IMR-90 (cell line): ENCODE measurements at regions not wholly inside any gene's neighbourhood (a gene's known extent, or its start where the extent isn't known, plus 50 kb on each side); places are given as distances from the start of the nearest gene placed in this dataset.

Experiments used
- ATAC-seq: fragments of 200-7000 bp; cut with Tn5 transposase; 2 replicates; pipeline ENCODE4 v1.9.1; 2020; ENCODE audit warnings: low read depth, mild to moderate bottlenecking, moderate library complexity
- BruUV-seq: library from RNA; stranded (reverse); fragments of 400-500 nt; replicated peaks from 2 replicates; lab custom pipeline; 2021; lab: Mats Ljungman, UMichigan
- CTCF ChIA-PET: fragments of 300-600 bp; formaldehyde crosslinking; extraction: SDS; loops from one replicate; lab custom pipeline; 2021; ENCODE audit warnings: antibody characterized with exemption; lab: Yijun Ruan, JAX
- POLR2A ChIA-PET: fragments of 300-600 bp; sonication (Branson Sonifier 250); formaldehyde crosslinking; loops from one replicate; lab custom pipeline; 2022; ENCODE audit warnings: antibody characterized with exemption; ENCODE audit not compliant: unreplicated experiment; lab: Charles Lee
- DNase-seq: peaks from one replicate; pipeline ENCODE4 v3.0.0; 2013
- H2AFZ ChIP-seq: replicated peaks from 2 replicates; pipeline ENCODE3; 2013; ENCODE audit warnings: low read length, mild to moderate bottlenecking; ENCODE audit not compliant: poor library complexity
- H2AK5ac ChIP-seq: 2 replicates; pipeline ENCODE4 v1.6.1; 2013; ENCODE audit warnings: low read depth, low read length, inconsistent platforms
- H2AK9ac ChIP-seq: replicated peaks from 2 replicates; pipeline ENCODE3; 2013; ENCODE audit warnings: mild to moderate bottlenecking, low read depth, low read length, moderate library complexity; ENCODE audit not compliant: poor library complexity
- H2BK120ac ChIP-seq: 2 replicates; pipeline ENCODE4 v1.6.1; 2013; ENCODE audit warnings: low read depth, low read length, inconsistent platforms
- H2BK15ac ChIP-seq: 3 replicates; pipeline ENCODE4 v1.6.1; 2013; ENCODE audit warnings: low read depth, low read length, inconsistent platforms
- H2BK20ac ChIP-seq: 2 replicates; pipeline ENCODE4 v1.6.1; 2013; ENCODE audit warnings: low read depth, mild to moderate bottlenecking, inconsistent platforms, low read length, moderate library complexity
- H2BK5ac ChIP-seq: 2 replicates; pipeline ENCODE4 v1.6.1; 2013; ENCODE audit warnings: mild to moderate bottlenecking, low read depth, low read length, inconsistent platforms; ENCODE audit not compliant: poor library complexity, severe bottlenecking
- H3K14ac ChIP-seq: replicated peaks from 2 replicates; pipeline ENCODE4 v1.6.1; 2013; ENCODE audit warnings: low read depth, low read length, inconsistent platforms
- H3K18ac ChIP-seq: 2 replicates; pipeline ENCODE4 v1.6.1; 2013; ENCODE audit warnings: low read depth, low read length, control low read depth
- H3K23ac ChIP-seq: 2 replicates; pipeline ENCODE4 v1.6.1; 2013; ENCODE audit warnings: low read depth, low read length, inconsistent platforms
- H3K27ac ChIP-seq: 2 replicates; pipeline ENCODE4 v1.5.1; 2013; ENCODE audit warnings: mild to moderate bottlenecking, control low read depth, low read length; ENCODE audit not compliant: insufficient read depth
- H3K27me3 ChIP-seq: 2 replicates; pipeline ENCODE4 v1.6.1; 2013; ENCODE audit warnings: low read length; ENCODE audit not compliant: control insufficient read depth, insufficient read depth
- H3K36me3 ChIP-seq: 2 replicates; pipeline ENCODE4 v1.6.1; 2013; ENCODE audit warnings: low read length, mixed read lengths; ENCODE audit not compliant: control insufficient read depth, insufficient read depth
- H3K4ac ChIP-seq: 2 replicates; pipeline ENCODE4 v1.6.1; 2013; ENCODE audit warnings: low read depth, low read length, inconsistent platforms
- H3K4me1 ChIP-seq: 2 replicates; pipeline ENCODE4 v1.6.1; 2013; ENCODE audit warnings: low read length, mixed read lengths; ENCODE audit not compliant: control insufficient read depth, insufficient read depth
- H3K4me2 ChIP-seq: 2 replicates; pipeline ENCODE4 v1.6.1; 2013; ENCODE audit warnings: low read depth, mild to moderate bottlenecking, control low read depth, low read length, moderate library complexity
- H3K4me3 ChIP-seq: 2 replicates; pipeline ENCODE4 v1.5.1; 2013; ENCODE audit warnings: low read depth, mild to moderate bottlenecking, control low read depth, low read length, moderate library complexity; ENCODE audit not compliant: insufficient read depth
- H3K56ac ChIP-seq: 2 replicates; pipeline ENCODE4 v1.6.1; 2013; ENCODE audit warnings: low read length, inconsistent platforms; ENCODE audit not compliant: insufficient read depth; ENCODE audit errors: extremely low read depth
- H3K79me1 ChIP-seq, 2 experiments: 2 replicates each; pipeline ENCODE4 v1.6.1; 2013; ENCODE audit warnings: low read length in 2 of 2, inconsistent platforms in 1 of 2, low read depth in 1 of 2
- H3K9ac ChIP-seq: 2 replicates; pipeline ENCODE4 v1.6.1; 2013; ENCODE audit warnings: low read depth, low read length, control low read depth
- H3K9me1 ChIP-seq: 2 replicates; pipeline ENCODE4 v1.6.1; 2013; ENCODE audit warnings: low read length, inconsistent platforms; ENCODE audit not compliant: insufficient read depth
- H3K9me3 ChIP-seq: 2 replicates; pipeline ENCODE4 v1.6.1; 2013; ENCODE audit warnings: low read length; ENCODE audit not compliant: control insufficient read depth, insufficient read depth
- H4K20me1 ChIP-seq: 2 replicates; pipeline ENCODE4 v1.6.1; 2013; ENCODE audit warnings: low read length, inconsistent platforms; ENCODE audit not compliant: insufficient read depth
- H4K5ac ChIP-seq: 2 replicates; pipeline ENCODE4 v1.6.1; 2013; ENCODE audit warnings: mild to moderate bottlenecking, low read depth, low read length, control low read depth
- H4K8ac ChIP-seq, 2 experiments: 2 replicates each; pipeline ENCODE4 v1.6.1; 2013; ENCODE audit warnings: low read depth in 2 of 2, low read length in 2 of 2, control low read depth in 1 of 2, inconsistent platforms in 1 of 2
- H4K91ac ChIP-seq: 2 replicates; pipeline ENCODE4 v1.6.1; 2013; ENCODE audit warnings: low read depth, low read length, inconsistent platforms; ENCODE audit not compliant: insufficient read depth
- BHLHE40 ChIP-seq: fragments of 150-350 bp; IDR thresholded peaks from 2 replicates; pipeline ENCODE4 v1.6.1; 2016; ENCODE audit warnings: mild to moderate bottlenecking, low read depth, low read length
- CEBPB ChIP-seq: IDR thresholded peaks from 2 replicates; pipeline ENCODE4 v1.6.1; 2012; ENCODE audit warnings: low read depth, low read length, improper control_type of control experiment
- CHD1 ChIP-seq: IDR thresholded peaks from 2 replicates; pipeline ENCODE4 v1.6.1; 2012; ENCODE audit warnings: low read depth, low read length, improper control_type of control experiment
- FOS ChIP-seq: fragments of 150-350 bp; IDR thresholded peaks from 2 replicates; pipeline ENCODE4 v1.6.1; 2016; ENCODE audit warnings: low read depth, low read length
- MAFK ChIP-seq: IDR thresholded peaks from 2 replicates; pipeline ENCODE4 v1.6.1; 2012; ENCODE audit warnings: low read depth, low read length, improper control_type of control experiment
- MAZ ChIP-seq: IDR thresholded peaks from 2 replicates; pipeline ENCODE4 v1.6.1; 2012; ENCODE audit warnings: low read depth, mild to moderate bottlenecking, low read length, improper control_type of control experiment, moderate library complexity, borderline replicate concordance
- MXI1 ChIP-seq: IDR thresholded peaks from 2 replicates; pipeline ENCODE4 v1.6.1; 2012; ENCODE audit warnings: low read depth, mild to moderate bottlenecking, low read length, moderate library complexity, borderline replicate concordance
- NFE2L2 ChIP-seq: fragments of 150-350 bp; IDR thresholded peaks from 2 replicates; pipeline ENCODE4 v1.6.1; 2016; ENCODE audit warnings: low read depth, mild to moderate bottlenecking, low read length
- POLR2A ChIP-seq: IDR thresholded peaks from 2 replicates; pipeline ENCODE4 v1.6.1; 2012; ENCODE audit warnings: mild to moderate bottlenecking, low read depth, low read length
- RAD21 ChIP-seq: IDR thresholded peaks from 2 replicates; pipeline ENCODE4 v1.6.1; 2012; ENCODE audit warnings: low read length, improper control_type of control experiment
- RCOR1 ChIP-seq: IDR thresholded peaks from 2 replicates; pipeline ENCODE4 v1.6.1; 2012; ENCODE audit warnings: mild to moderate bottlenecking, low read length, improper control_type of control experiment; ENCODE audit not compliant: insufficient replicate concordance
- RFX5 ChIP-seq: IDR thresholded peaks from 2 replicates; pipeline ENCODE4 v1.8.0; 2012; ENCODE audit warnings: low read depth, mild to moderate bottlenecking, low read length, moderate library complexity
- SMC3 ChIP-seq: fragments of 150-350 bp; IDR thresholded peaks from 2 replicates; pipeline ENCODE4 v1.6.1; 2016; ENCODE audit warnings: low read depth, mild to moderate bottlenecking, antibody characterized with exemption, low read length, moderate library complexity
- WGBS, 2 experiments: methylation state at CpG; one replicate each; pipeline versions ENCODE4 v1.1.5 to v1.1.7; 2013; ENCODE audit warnings: missing lambda C conversion rate in 2 of 2; ENCODE audit not compliant: insufficient read length in 1 of 2; ENCODE audit errors: extremely low coverage in 2 of 2; 5-methylcytosine and 5-hydroxymethylcytosine counted together
- dilution Hi-C: fragments of 300-500 bp; cut with HindIII; formaldehyde crosslinking; loops from one replicate; pipeline ENCODE4 v1.14.3; 2018; ENCODE audit warnings: low sequenced_read_pairs; ENCODE audit not compliant: unreplicated experiment
- in situ Hi-C: fragments of 300-500 bp; cut with MboI; formaldehyde crosslinking; loops from 3 replicates; pipeline ENCODE4 v1.14.3; 2019; ENCODE audit warnings: low sequenced_read_pairs, inconsistent platforms, mixed read lengths
- intact Hi-C: fragments of 100-400 bp; cut with micrococcal nuclease; formaldehyde crosslinking; loops from 2 replicates; pipeline ENCODE4 v1.10.0; 2022
- TF ChIP-seq, protein P1 (sequence below): fragments of 150-350 bp; IDR thresholded peaks from 2 replicates; pipeline ENCODE4 v1.6.1; 2017; ENCODE audit warnings: mild to moderate bottlenecking, antibody characterized with exemption, low read length, low read depth
- TF ChIP-seq, protein P2 (sequence below): fragments of 150-350 bp; IDR thresholded peaks from 2 replicates; pipeline ENCODE4 v1.6.1; 2016; ENCODE audit warnings: low read depth, mild to moderate bottlenecking, low read length, moderate library complexity, borderline replicate concordance
- TF ChIP-seq, protein P3 (sequence below): conservative IDR thresholded peaks from 2 replicates; pipeline ENCODE4 v1.5.1; 2012; ENCODE audit warnings: mild to moderate bottlenecking, low read depth, low read length, improper control_type of control experiment

DNA sequence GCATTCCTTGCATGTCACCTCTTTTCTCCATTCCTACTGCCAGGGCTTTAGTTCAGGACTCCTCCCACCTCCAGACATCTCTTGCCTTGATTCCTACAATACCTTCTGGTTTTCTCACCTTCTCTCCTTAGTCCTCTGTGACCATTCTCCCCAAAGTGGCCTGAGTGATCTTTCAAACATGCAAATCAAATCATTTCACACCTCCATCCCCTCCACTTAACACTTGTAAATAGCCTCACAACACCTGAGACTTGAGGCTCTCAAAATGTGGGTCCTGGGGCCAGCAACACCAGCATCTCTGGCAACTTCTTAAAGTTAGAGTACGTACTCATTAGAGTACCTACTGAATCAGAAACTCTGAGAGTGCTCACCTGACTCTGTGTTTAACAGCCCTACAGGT lies 68.4 kb downstream of the RTL9 start:
- Histone ChIP-seq H3K4me2 (no peak overlapping the region), H2BK5ac (no peak overlapping the region), H3K4ac (no peak overlapping the region), H4K8ac (no peak overlapping the region), H2BK20ac (no peak overlapping the region), H2AFZ (no peak overlapping the region), H3K9me1 (no peaks in the 10 kb centered on the region), H3K23ac (no peak overlapping the region), H2BK120ac (no peak overlapping the region), H3K9ac (no peak overlapping the region), H3K14ac (no peak overlapping the region), H2AK5ac (no peak overlapping the region), H3K4me3 (no peak overlapping the region), H4K5ac (no peak overlapping the region), H3K27me3 (peaks cover 17% of the 10 kb centered on the region), H3K4me1 (no peaks in the 10 kb centered on the region), H3K79me1 (no peaks in the 10 kb centered on the region), H3K18ac (no peak overlapping the region), H2BK15ac (no peak overlapping the region), H4K91ac (no peak overlapping the region), H3K36me3 (no peaks in the 10 kb centered on the region), H3K27ac (no peak overlapping the region), H3K9me3 (no peaks in the 10 kb centered on the region), H4K20me1 (no peaks in the 10 kb centered on the region), H2AK9ac (no peak overlapping the region), H3K56ac (no peak overlapping the region)
- intact Hi-C loops = no loop called here
- ATAC-seq = no peak
- no peak for TF ChIP-seq RAD21
- TF ChIP-seq, protein P1, sequence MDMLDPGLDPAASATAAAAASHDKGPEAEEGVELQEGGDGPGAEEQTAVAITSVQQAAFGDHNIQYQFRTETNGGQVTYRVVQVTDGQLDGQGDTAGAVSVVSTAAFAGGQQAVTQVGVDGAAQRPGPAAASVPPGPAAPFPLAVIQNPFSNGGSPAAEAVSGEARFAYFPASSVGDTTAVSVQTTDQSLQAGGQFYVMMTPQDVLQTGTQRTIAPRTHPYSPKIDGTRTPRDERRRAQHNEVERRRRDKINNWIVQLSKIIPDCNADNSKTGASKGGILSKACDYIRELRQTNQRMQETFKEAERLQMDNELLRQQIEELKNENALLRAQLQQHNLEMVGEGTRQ = no peak
- no peak for TF ChIP-seq MAFK
- no peak for TF ChIP-seq CHD1
- no peak for TF ChIP-seq RCOR1
- TF ChIP-seq MAZ = no peak
- no peak for TF ChIP-seq SMC3
- TF ChIP-seq MXI1 = no peak
- TF ChIP-seq RFX5 = no peak
- TF ChIP-seq, protein P2, sequence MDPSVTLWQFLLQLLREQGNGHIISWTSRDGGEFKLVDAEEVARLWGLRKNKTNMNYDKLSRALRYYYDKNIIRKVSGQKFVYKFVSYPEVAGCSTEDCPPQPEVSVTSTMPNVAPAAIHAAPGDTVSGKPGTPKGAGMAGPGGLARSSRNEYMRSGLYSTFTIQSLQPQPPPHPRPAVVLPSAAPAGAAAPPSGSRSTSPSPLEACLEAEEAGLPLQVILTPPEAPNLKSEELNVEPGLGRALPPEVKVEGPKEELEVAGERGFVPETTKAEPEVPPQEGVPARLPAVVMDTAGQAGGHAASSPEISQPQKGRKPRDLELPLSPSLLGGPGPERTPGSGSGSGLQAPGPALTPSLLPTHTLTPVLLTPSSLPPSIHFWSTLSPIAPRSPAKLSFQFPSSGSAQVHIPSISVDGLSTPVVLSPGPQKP = no peak
- no peak for TF ChIP-seq FOS
- TF ChIP-seq CEBPB = no peak
- TF ChIP-seq, protein P3, sequence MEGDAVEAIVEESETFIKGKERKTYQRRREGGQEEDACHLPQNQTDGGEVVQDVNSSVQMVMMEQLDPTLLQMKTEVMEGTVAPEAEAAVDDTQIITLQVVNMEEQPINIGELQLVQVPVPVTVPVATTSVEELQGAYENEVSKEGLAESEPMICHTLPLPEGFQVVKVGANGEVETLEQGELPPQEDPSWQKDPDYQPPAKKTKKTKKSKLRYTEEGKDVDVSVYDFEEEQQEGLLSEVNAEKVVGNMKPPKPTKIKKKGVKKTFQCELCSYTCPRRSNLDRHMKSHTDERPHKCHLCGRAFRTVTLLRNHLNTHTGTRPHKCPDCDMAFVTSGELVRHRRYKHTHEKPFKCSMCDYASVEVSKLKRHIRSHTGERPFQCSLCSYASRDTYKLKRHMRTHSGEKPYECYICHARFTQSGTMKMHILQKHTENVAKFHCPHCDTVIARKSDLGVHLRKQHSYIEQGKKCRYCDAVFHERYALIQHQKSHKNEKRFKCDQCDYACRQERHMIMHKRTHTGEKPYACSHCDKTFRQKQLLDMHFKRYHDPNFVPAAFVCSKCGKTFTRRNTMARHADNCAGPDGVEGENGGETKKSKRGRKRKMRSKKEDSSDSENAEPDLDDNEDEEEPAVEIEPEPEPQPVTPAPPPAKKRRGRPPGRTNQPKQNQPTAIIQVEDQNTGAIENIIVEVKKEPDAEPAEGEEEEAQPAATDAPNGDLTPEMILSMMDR = no peak
- TF ChIP-seq NFE2L2 = no peak
- no peak for TF ChIP-seq BHLHE40
- TF ChIP-seq POLR2A = no peak
- dilution Hi-C loops = no loop called here
- BruUV-seq = no TSS peak
- in situ Hi-C loops = no loop called here
- no CpG with 5 or more reads among the region's 1 CpG for WGBS, 2 experiments
- ChIA-PET POLR2A (no interaction called here), CTCF (no interaction called here)
- DNase-seq = no peak
